ENCODE measurements at regions not wholly inside any gene's neighbourhood (a gene's known extent, or its start where the extent isn't known, plus 50 kb on each side); places are given as distances from the start of the nearest gene placed in this dataset.

- TF ChIP-seq CTCF (IDR thresholded peaks at IDR 0.05; ENCODE audit: insufficient read depth, low read length) (no peak), POLR2AphosphoS5 (IDR thresholded peaks at IDR 0.05; ENCODE audit: low read depth) (no peak)
Measured at GRCh38 chr3:124663690-124664089, 66.6 kb upstream of the UMPS start.
